ENCODE measurements at regions not wholly inside any gene's neighbourhood (a gene's known extent, or its start where the extent isn't known, plus 50 kb on each side); places are given as distances from the start of the nearest gene placed in this dataset.

DNA sequence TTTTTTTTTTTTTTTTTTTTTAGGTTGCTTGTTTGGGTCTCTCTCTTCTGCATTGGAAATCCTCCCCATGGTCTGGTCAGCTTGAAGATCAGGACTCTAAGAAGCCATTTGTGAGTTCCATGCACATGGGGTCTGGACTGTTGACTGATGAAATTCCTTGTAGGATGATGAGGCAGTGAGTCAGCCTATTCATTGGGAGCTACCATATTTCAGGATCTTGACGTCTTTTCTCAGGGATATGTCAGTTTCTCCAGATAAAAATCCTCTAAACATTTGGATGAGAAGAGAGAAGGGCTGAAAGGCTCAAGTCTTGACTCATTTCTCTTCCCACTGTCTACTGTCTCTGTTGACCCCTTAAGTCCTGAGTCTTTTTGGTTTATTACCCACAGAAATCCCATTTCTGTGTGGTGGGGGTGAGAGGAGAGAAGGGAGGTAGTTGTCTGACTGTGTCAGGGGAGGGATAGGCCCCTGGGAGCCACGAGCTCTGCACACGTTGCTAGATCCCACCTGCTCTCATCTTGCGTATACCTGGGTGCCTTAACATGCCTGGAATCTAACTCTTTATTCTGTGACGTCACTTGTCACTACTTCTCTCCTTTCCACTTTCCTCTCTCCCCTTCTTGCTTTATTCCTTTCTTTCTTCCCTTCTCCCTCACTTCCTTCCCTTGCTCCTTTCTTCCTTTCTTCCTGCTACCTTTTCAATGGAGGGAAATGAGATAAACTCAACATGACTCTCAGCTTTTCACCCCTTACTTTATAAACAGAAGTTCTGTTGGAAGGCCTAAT, 333.1 kb upstream of the XYLT1 start:
- no peak overlapping the region for H3K4ac ChIP-seq (ENCODE audit: low read length)
- no peak overlapping the region for H4K8ac ChIP-seq (ENCODE audit: low read depth, low read length)
- no peak overlapping the region for H2BK15ac ChIP-seq (ENCODE audit: low read length)
- H3K18ac ChIP-seq (ENCODE audit: low read length): no peak overlapping the region
- no peak overlapping the region for H2BK5ac ChIP-seq (ENCODE audit: low read length)
- no peak overlapping the region for H3K4me2 ChIP-seq (ENCODE audit: insufficient read depth, low read length, poor library complexity, severe bottlenecking)
- no peak overlapping the region for H3K23ac ChIP-seq (ENCODE audit: low read depth, low read length, poor library complexity)
- WGBS, 2 donors (ENCODE audit: extremely low coverage in 2 of 2, insufficient read length in 2 of 2, insufficient replicate concordance in 1 of 2): no CpG with 5 or more reads among the region's 5 CpGs
- no peaks in the 10 kb centered on the region for H3K9me3 ChIP-seq (replicated peaks in 1 of 2; ENCODE audit: control insufficient read depth in 2 of 2, insufficient read depth in 1 of 2, low read depth in 1 of 2, low read length in 2 of 2)
- H3K14ac ChIP-seq (ENCODE audit: low read length): no peak overlapping the region
- no peak overlapping the region for H3K27ac ChIP-seq (replicated peaks; ENCODE audit: low read length)
- H4K91ac ChIP-seq (ENCODE audit: low read depth, low read length, poor library complexity): no peak overlapping the region
- no peaks in the 10 kb centered on the region for H3K4me1 ChIP-seq (ENCODE audit: control insufficient read depth in 2 of 2, insufficient read depth in 1 of 2, low read depth in 1 of 2, low read length in 2 of 2)
- H2AFZ ChIP-seq (ENCODE audit: low read length): no peak overlapping the region
- H3K36me3 ChIP-seq (replicated peaks in 1 of 2; ENCODE audit: control insufficient read depth in 2 of 2, insufficient read depth in 2 of 2, low read length in 2 of 2): no peaks in the 10 kb centered on the region
- no peak for DNase-seq (ENCODE audit: low spot score)
- H3K27me3 ChIP-seq (ENCODE audit: control insufficient read depth in 3 of 3, insufficient read depth in 3 of 3, low read depth in 1 of 3, low read length in 3 of 3): no peaks in the 10 kb centered on the region
- no peak overlapping the region for H3K9ac ChIP-seq (ENCODE audit: low read depth, low read length, poor library complexity)
- no peak overlapping the region for H2BK12ac ChIP-seq (ENCODE audit: low read length)
- H3K4me3 ChIP-seq (ENCODE audit: low read length in 2 of 2): no peak overlapping the region
- no peak overlapping the region for H2AK5ac ChIP-seq (ENCODE audit: low read depth, low read length)
- H3K79me1 ChIP-seq (ENCODE audit: low read depth, low read length): no peaks in the 10 kb centered on the region
- no peak overlapping the region for H2BK120ac ChIP-seq (ENCODE audit: low read depth, low read length)

DNA sequence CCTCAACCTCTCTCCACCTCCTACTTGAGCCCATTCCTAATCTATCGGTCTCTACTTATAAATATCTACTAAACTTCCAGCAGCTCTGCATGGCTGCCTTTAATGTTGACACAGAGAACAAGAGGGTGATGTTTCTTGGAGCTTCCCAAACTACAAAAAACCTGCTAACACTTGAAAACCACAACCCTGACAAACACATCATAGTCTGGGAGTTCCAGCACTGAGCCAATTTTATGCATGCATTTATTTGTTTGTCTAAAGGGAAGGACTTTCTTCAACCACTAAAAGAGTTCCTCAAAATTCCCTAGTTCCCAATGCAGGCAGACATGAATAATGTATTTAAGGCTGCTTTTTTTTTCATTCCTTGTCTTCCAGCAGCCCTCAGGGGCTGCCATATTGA, 331.8 kb upstream of the XYLT1 start:
- Histone ChIP-seq H2BK12ac (ENCODE audit: low read length) (no peak overlapping the region), H3K27ac (replicated peaks; ENCODE audit: low read length) (no peak overlapping the region), H3K4me2 (ENCODE audit: insufficient read depth, low read length, poor library complexity, severe bottlenecking) (no peak overlapping the region), H2BK15ac (ENCODE audit: low read length) (no peak overlapping the region), H2AFZ (ENCODE audit: low read length) (no peak overlapping the region), H3K9me3 (replicated peaks in 1 of 2; ENCODE audit: control insufficient read depth in 2 of 2, insufficient read depth in 1 of 2, low read depth in 1 of 2, low read length in 2 of 2) (no peaks in the 10 kb centered on the region), H3K14ac (ENCODE audit: low read length) (no peak overlapping the region), H3K23ac (ENCODE audit: low read depth, low read length, poor library complexity) (no peak overlapping the region), H3K9ac (ENCODE audit: low read depth, low read length, poor library complexity) (no peak overlapping the region), H2AK5ac (ENCODE audit: low read depth, low read length) (no peak overlapping the region), H3K4me1 (ENCODE audit: control insufficient read depth in 2 of 2, insufficient read depth in 1 of 2, low read depth in 1 of 2, low read length in 2 of 2) (no peaks in the 10 kb centered on the region), H3K18ac (ENCODE audit: low read length) (no peak overlapping the region), H3K27me3 (ENCODE audit: control insufficient read depth in 3 of 3, insufficient read depth in 3 of 3, low read depth in 1 of 3, low read length in 3 of 3) (no peaks in the 10 kb centered on the region), H4K8ac (ENCODE audit: low read depth, low read length) (no peak overlapping the region), H3K36me3 (replicated peaks in 1 of 2; ENCODE audit: control insufficient read depth in 2 of 2, insufficient read depth in 2 of 2, low read length in 2 of 2) (no peaks in the 10 kb centered on the region), H2BK120ac (ENCODE audit: low read depth, low read length) (no peak overlapping the region), H3K79me1 (ENCODE audit: low read depth, low read length) (no peaks in the 10 kb centered on the region), H4K91ac (ENCODE audit: low read depth, low read length, poor library complexity) (no peak overlapping the region), H3K4me3 (ENCODE audit: low read length in 2 of 2) (no peak overlapping the region), H2BK5ac (ENCODE audit: low read length) (no peak overlapping the region), H3K4ac (ENCODE audit: low read length) (no peak overlapping the region)
- DNase-seq (ENCODE audit: low spot score): no peak
- WGBS, 2 donors (ENCODE audit: extremely low coverage in 2 of 2, insufficient read length in 2 of 2, insufficient replicate concordance in 1 of 2): no CpG with 5 or more reads among the region's 1 CpG

DNA sequence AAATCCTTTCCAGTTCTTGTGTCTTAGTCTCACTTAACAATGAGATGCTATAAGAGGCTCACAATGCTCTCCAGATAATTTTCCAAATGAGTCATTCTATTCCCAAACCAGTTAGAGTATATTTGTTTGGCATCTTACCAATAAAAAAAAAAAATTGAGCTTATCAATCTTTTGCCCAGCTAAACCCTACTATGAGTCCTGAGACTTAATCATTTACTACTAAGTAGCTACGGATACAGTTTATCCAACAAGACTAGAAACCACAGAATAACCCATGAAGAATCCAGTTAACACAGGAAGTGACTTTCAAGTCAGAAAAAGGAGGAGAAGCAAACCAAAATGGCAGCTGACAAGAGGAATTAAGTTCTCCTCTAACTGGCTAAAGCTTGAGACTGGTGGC, 330.3 kb upstream of the XYLT1 start:
- H2AFZ ChIP-seq (ENCODE audit: low read length): no peak overlapping the region
- H3K36me3 ChIP-seq (replicated peaks in 1 of 2; ENCODE audit: control insufficient read depth in 2 of 2, insufficient read depth in 2 of 2, low read length in 2 of 2): no peaks in the 10 kb centered on the region
- no peak overlapping the region for H2AK5ac ChIP-seq (ENCODE audit: low read depth, low read length)
- no peak overlapping the region for H2BK15ac ChIP-seq (ENCODE audit: low read length)
- H3K4ac ChIP-seq (ENCODE audit: low read length): no peak overlapping the region
- H3K27me3 ChIP-seq (ENCODE audit: control insufficient read depth in 3 of 3, insufficient read depth in 3 of 3, low read depth in 1 of 3, low read length in 3 of 3): no peaks in the 10 kb centered on the region
- no peak overlapping the region for H3K23ac ChIP-seq (ENCODE audit: low read depth, low read length, poor library complexity)
- no CpG with 5 or more reads among the region's 1 CpG for WGBS, 2 donors (ENCODE audit: extremely low coverage in 2 of 2, insufficient read length in 2 of 2, insufficient replicate concordance in 1 of 2)
- no peak overlapping the region for H3K4me3 ChIP-seq (ENCODE audit: low read length in 2 of 2)
- H3K4me2 ChIP-seq (ENCODE audit: insufficient read depth, low read length, poor library complexity, severe bottlenecking): no peak overlapping the region
- H3K9ac ChIP-seq (ENCODE audit: low read depth, low read length, poor library complexity): no peak overlapping the region
- H3K4me1 ChIP-seq (ENCODE audit: control insufficient read depth in 2 of 2, insufficient read depth in 1 of 2, low read depth in 1 of 2, low read length in 2 of 2): no peaks in the 10 kb centered on the region
- no peak overlapping the region for H4K91ac ChIP-seq (ENCODE audit: low read depth, low read length, poor library complexity)
- H3K79me1 ChIP-seq (ENCODE audit: low read depth, low read length): no peaks in the 10 kb centered on the region
- H2BK5ac ChIP-seq (ENCODE audit: low read length): no peak overlapping the region
- H3K9me3 ChIP-seq (replicated peaks in 1 of 2; ENCODE audit: control insufficient read depth in 2 of 2, insufficient read depth in 1 of 2, low read depth in 1 of 2, low read length in 2 of 2): no peaks in the 10 kb centered on the region
- DNase-seq (ENCODE audit: low spot score): no peak
- H3K27ac ChIP-seq (replicated peaks; ENCODE audit: low read length): no peak overlapping the region
- no peak overlapping the region for H4K8ac ChIP-seq (ENCODE audit: low read depth, low read length)
- no peak overlapping the region for H3K18ac ChIP-seq (ENCODE audit: low read length)
- no peak overlapping the region for H3K14ac ChIP-seq (ENCODE audit: low read length)
- no peak overlapping the region for H2BK12ac ChIP-seq (ENCODE audit: low read length)
- no peak overlapping the region for H2BK120ac ChIP-seq (ENCODE audit: low read depth, low read length)

DNA sequence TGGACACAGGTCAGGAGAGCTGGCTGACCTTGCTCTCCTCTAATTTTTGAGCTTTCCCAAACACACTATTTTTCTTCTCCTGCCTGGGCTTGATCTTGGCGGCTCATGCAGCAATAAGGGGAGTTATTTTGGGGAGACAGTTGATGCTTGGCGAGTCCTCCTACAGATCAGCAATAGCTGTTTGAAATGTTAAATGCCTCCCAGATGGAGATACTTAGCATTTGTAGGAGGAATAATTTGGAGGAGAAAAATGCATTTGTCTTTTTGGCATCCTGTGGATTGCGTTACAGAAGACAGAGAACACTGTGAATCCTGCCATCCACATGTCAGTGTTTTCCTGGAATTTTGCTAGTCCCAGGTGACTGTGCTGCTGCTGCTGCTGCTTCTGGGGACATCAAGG, 328.0 kb upstream of the XYLT1 start:
- H3K23ac ChIP-seq (ENCODE audit: low read depth, low read length, poor library complexity): no peak overlapping the region
- H3K27me3 ChIP-seq (ENCODE audit: control insufficient read depth in 3 of 3, insufficient read depth in 3 of 3, low read depth in 1 of 3, low read length in 3 of 3): no peaks in the 10 kb centered on the region
- no peak overlapping the region for H2AK5ac ChIP-seq (ENCODE audit: low read depth, low read length)
- WGBS, 2 donors (ENCODE audit: extremely low coverage in 2 of 2, insufficient read length in 2 of 2, insufficient replicate concordance in 1 of 2): no CpG with 5 or more reads among the region's 3 CpGs
- H2AFZ ChIP-seq (ENCODE audit: low read length): no peak overlapping the region
- no peak overlapping the region for H3K4ac ChIP-seq (ENCODE audit: low read length)
- no peak overlapping the region for H3K27ac ChIP-seq (replicated peaks; ENCODE audit: low read length)
- H3K9me3 ChIP-seq (replicated peaks in 1 of 2; ENCODE audit: control insufficient read depth in 2 of 2, insufficient read depth in 1 of 2, low read depth in 1 of 2, low read length in 2 of 2): no peaks in the 10 kb centered on the region
- H3K79me1 ChIP-seq (ENCODE audit: low read depth, low read length): no peaks in the 10 kb centered on the region
- H2BK120ac ChIP-seq (ENCODE audit: low read depth, low read length): no peak overlapping the region
- no peak overlapping the region for H3K18ac ChIP-seq (ENCODE audit: low read length)
- no peak overlapping the region for H2BK5ac ChIP-seq (ENCODE audit: low read length)
- no peak overlapping the region for H2BK12ac ChIP-seq (ENCODE audit: low read length)
- no peaks in the 10 kb centered on the region for H3K36me3 ChIP-seq (replicated peaks in 1 of 2; ENCODE audit: control insufficient read depth in 2 of 2, insufficient read depth in 2 of 2, low read length in 2 of 2)
- H2BK15ac ChIP-seq (ENCODE audit: low read length): no peak overlapping the region
- no peak overlapping the region for H3K4me2 ChIP-seq (ENCODE audit: insufficient read depth, low read length, poor library complexity, severe bottlenecking)
- no peaks in the 10 kb centered on the region for H3K4me1 ChIP-seq (ENCODE audit: control insufficient read depth in 2 of 2, insufficient read depth in 1 of 2, low read depth in 1 of 2, low read length in 2 of 2)
- H4K8ac ChIP-seq (ENCODE audit: low read depth, low read length): no peak overlapping the region
- H3K14ac ChIP-seq (ENCODE audit: low read length): no peak overlapping the region
- no peak for DNase-seq (ENCODE audit: low spot score)
- H3K9ac ChIP-seq (ENCODE audit: low read depth, low read length, poor library complexity): no peak overlapping the region
- no peak overlapping the region for H3K4me3 ChIP-seq (ENCODE audit: low read length in 2 of 2)
- H4K91ac ChIP-seq (ENCODE audit: low read depth, low read length, poor library complexity): no peak overlapping the region

Data from neuronal stem cell (in vitro differentiated cells).